H1 (cell line): ENCODE measurements at regions not wholly inside any gene's neighbourhood (a gene's known extent, or its start where the extent isn't known, plus 50 kb on each side); places are given as distances from the start of the nearest gene placed in this dataset.

Experiments used
- CTCF ChIA-PET: fragments of 300-600 bp; sonication (Branson Sonifier 250); formaldehyde crosslinking; loops from one replicate; lab custom pipeline; 2021; ENCODE audit not compliant: partially characterized antibody; lab: Charles Lee
- POLR2A ChIA-PET: fragments of 300-600 bp; sonication (Branson Sonifier 250); formaldehyde crosslinking; loops from one replicate; lab custom pipeline; 2021; ENCODE audit warnings: inconsistent platforms; ENCODE audit not compliant: partially characterized antibody; lab: Charles Lee
- DNase-seq, 2 experiments: peaks; one replicate each; pipeline versions ENCODE4 v3.0.0 to v3.0.0-alpha.2; 2010 to 2022; ENCODE audit warnings: low spot score in 2 of 2, low read depth in 1 of 2, mixed read lengths in 1 of 2
- FAIRE-seq: peaks from 2 replicates; lab custom pipeline; 2011; peaks lifted over from hg19 to GRCh38; lab: Jason Lieb, UNC
- H2AFZ ChIP-seq: 2 replicates; pipeline ENCODE4 v1.8.1; 2012; ENCODE audit warnings: low read length, inconsistent platforms
- H2AK5ac ChIP-seq: 2 replicates; pipeline ENCODE4 v1.6.1; 2013; ENCODE audit warnings: low read depth, low read length
- H2BK120ac ChIP-seq: replicated peaks from 2 replicates; pipeline ENCODE3; 2013; ENCODE audit warnings: low read depth, low read length, inconsistent platforms
- H2BK12ac ChIP-seq: 2 replicates; pipeline ENCODE4 v1.6.1; 2013; ENCODE audit warnings: low read depth, low read length
- H2BK15ac ChIP-seq: 2 replicates; pipeline ENCODE4 v1.6.1; 2013; ENCODE audit warnings: low read length
- H2BK20ac ChIP-seq: 2 replicates; pipeline ENCODE4 v1.6.1; 2013; ENCODE audit warnings: low read length
- H2BK5ac ChIP-seq: 2 replicates; pipeline ENCODE4 v1.6.1; 2013; ENCODE audit warnings: low read depth, low read length
- H3K14ac ChIP-seq: 2 replicates; pipeline ENCODE4 v1.6.1; 2013; ENCODE audit warnings: inconsistent platforms; ENCODE audit not compliant: insufficient read length
- H3K18ac ChIP-seq: 2 replicates; pipeline ENCODE4 v1.6.1; 2013; ENCODE audit warnings: low read length; ENCODE audit errors: extremely low read depth
- H3K23ac ChIP-seq: 2 replicates; pipeline ENCODE4 v1.6.1; 2013; ENCODE audit warnings: inconsistent platforms; ENCODE audit not compliant: insufficient read length
- H3K23me2 ChIP-seq: 2 replicates; pipeline ENCODE4 v1.6.1; 2013; ENCODE audit warnings: low read depth, low read length
- H3K27ac ChIP-seq: 2 replicates; pipeline ENCODE4 v1.6.1; 2011; ENCODE audit warnings: low read depth, low read length, inconsistent platforms
- H3K27me3 ChIP-seq, 4 experiments: replicated peaks in 1 of 4; 1 replicate in 1 of 4; 2 replicates in 3 of 4; pipeline versions ENCODE4 v1.6.1 to v1.8.1; 2011 to 2013; ENCODE audit warnings: low read length in 3 of 4, mild to moderate bottlenecking in 3 of 4, inconsistent platforms in 2 of 4, mixed read lengths in 2 of 4, moderate library complexity in 1 of 4; ENCODE audit not compliant: control insufficient read depth in 3 of 4, insufficient read depth in 3 of 4; ENCODE audit errors: extremely low read depth in 1 of 4
- H3K36me3 ChIP-seq, 4 experiments: 2 replicates each; pipeline versions ENCODE4 v1.6.1 to v1.8.1; 2011 to 2013; ENCODE audit warnings: mild to moderate bottlenecking in 4 of 4, low read length in 3 of 4, moderate library complexity in 2 of 4, control low read depth in 1 of 4, inconsistent platforms in 1 of 4; ENCODE audit not compliant: insufficient read depth in 4 of 4, control insufficient read depth in 2 of 4
- H3K4ac ChIP-seq: replicated peaks from 2 replicates; pipeline ENCODE3; 2013; ENCODE audit warnings: low read length, low read depth, mixed read lengths, inconsistent platforms; ENCODE audit not compliant: insufficient read length
- H3K4me1 ChIP-seq, 4 experiments: replicated peaks in 1 of 4; 1 replicate in 1 of 4; 2 replicates in 3 of 4; pipeline versions ENCODE4 v1.6.1 to v1.8.1; 2011 to 2013; ENCODE audit warnings: low read length in 3 of 4, inconsistent platforms in 2 of 4, mixed read lengths in 1 of 4; ENCODE audit not compliant: insufficient read depth in 4 of 4, control insufficient read depth in 3 of 4
- H3K4me2 ChIP-seq, 2 experiments: 2 replicates each; pipeline versions ENCODE4 v1.6.1 to v1.8.1; 2011 to 2013; ENCODE audit warnings: low read depth in 2 of 2, low read length in 2 of 2, control low read depth in 1 of 2, inconsistent platforms in 1 of 2, mild to moderate bottlenecking in 1 of 2; ENCODE audit not compliant: insufficient read depth in 1 of 2
- H3K4me3 ChIP-seq, 4 experiments: fragments of 200-600, 300-600 bp in 1 of 4; sonication (generic), shearing (Covaris generic), sonication (Bioruptor Twin) in 1 of 4; 2 replicates each; pipeline versions ENCODE4 v1.5.1 to v1.8.1; 2011 to 2016; ENCODE audit warnings: low read length in 4 of 4, low read depth in 3 of 4, control low read depth in 2 of 4, inconsistent platforms in 2 of 4, mild to moderate bottlenecking in 2 of 4, mixed read lengths in 1 of 4, moderate library complexity in 1 of 4; ENCODE audit not compliant: insufficient read depth in 2 of 4; ENCODE audit errors: extremely low read depth in 1 of 4
- H3K56ac ChIP-seq: replicated peaks from 2 replicates; pipeline ENCODE3; 2013; ENCODE audit warnings: low read depth, mild to moderate bottlenecking, mixed read lengths, low read length, inconsistent platforms; ENCODE audit not compliant: insufficient read length
- H3K79me1 ChIP-seq: 2 replicates; pipeline ENCODE4 v1.6.1; 2013; ENCODE audit warnings: low read depth, low read length, control low read depth
- H3K79me2 ChIP-seq, 2 experiments: 2 replicates each; pipeline versions ENCODE4 v1.6.1 to v1.8.1; 2012 to 2013; ENCODE audit warnings: low read length in 2 of 2, mild to moderate bottlenecking in 2 of 2, inconsistent platforms in 1 of 2; ENCODE audit not compliant: insufficient read depth in 2 of 2, control insufficient read depth in 1 of 2
- H3K9ac ChIP-seq, 4 experiments: replicated peaks in 1 of 4; 1 replicate in 1 of 4; 2 replicates in 3 of 4; pipeline versions ENCODE4 v1.6.1 to v1.8.1; 2011 to 2013; ENCODE audit warnings: low read depth in 3 of 4, low read length in 3 of 4, control low read depth in 2 of 4, mild to moderate bottlenecking in 2 of 4, moderate library complexity in 2 of 4, inconsistent platforms in 1 of 4; ENCODE audit errors: extremely low read depth in 1 of 4
- H3K9me3 ChIP-seq, 2 experiments: 2 replicates each; pipeline versions ENCODE4 v1.6.1 to v1.8.1; 2012 to 2013; ENCODE audit warnings: mild to moderate bottlenecking in 2 of 2, moderate library complexity in 2 of 2, control low read depth in 1 of 2, inconsistent platforms in 1 of 2, low read depth in 1 of 2, low read length in 1 of 2, mixed read lengths in 1 of 2; ENCODE audit not compliant: insufficient read depth in 2 of 2
- H4K20me1 ChIP-seq, 2 experiments: replicated peaks in 1 of 2; 2 replicates each; pipeline versions ENCODE3 to v1.8.1; 2011 to 2013; ENCODE audit warnings: inconsistent platforms in 2 of 2, low read length in 2 of 2, mild to moderate bottlenecking in 1 of 2; ENCODE audit not compliant: insufficient read depth in 2 of 2, control insufficient read depth in 1 of 2
- H4K5ac ChIP-seq: 2 replicates; pipeline ENCODE4 v1.6.1; 2013; ENCODE audit warnings: low read length, low read depth, mixed read lengths, inconsistent platforms; ENCODE audit not compliant: insufficient read length
- H4K8ac ChIP-seq: 2 replicates; pipeline ENCODE4 v1.8.0; 2013; ENCODE audit warnings: mild to moderate bottlenecking, moderate library complexity, low read length, inconsistent platforms; ENCODE audit not compliant: insufficient read depth; ENCODE audit errors: extremely low read depth
- H4K91ac ChIP-seq: replicated peaks from 2 replicates; pipeline ENCODE3; 2013; ENCODE audit warnings: low read length, mixed read lengths, inconsistent platforms; ENCODE audit not compliant: insufficient read length
- CREB1 ChIP-seq: IDR thresholded peaks from 2 replicates; pipeline ENCODE4 v1.6.1; 2012; ENCODE audit warnings: inconsistent platforms
- EGR1 ChIP-seq: IDR thresholded peaks from 2 replicates; pipeline ENCODE4 v1.6.1; 2011; ENCODE audit warnings: low read depth, low read length, borderline replicate concordance
- FOSL1 ChIP-seq: IDR thresholded peaks from 2 replicates; pipeline ENCODE4 v1.6.1; 2011; ENCODE audit warnings: mild to moderate bottlenecking, low read depth, low read length, moderate library complexity; ENCODE audit not compliant: insufficient read depth
- JUND ChIP-seq: IDR thresholded peaks from 2 replicates; pipeline ENCODE4 v1.6.1; 2011; ENCODE audit warnings: mild to moderate bottlenecking, improper control_type of control experiment, low read length
- KDM4A ChIP-seq: IDR thresholded peaks from one replicate; pipeline ENCODE4 v1.7.1; 2012; ENCODE audit warnings: low read depth, mild to moderate bottlenecking, moderate library complexity, low read length, inconsistent platforms; ENCODE audit not compliant: severe bottlenecking
- RNF2 ChIP-seq: fragments of 200-900, 300-1000 bp; sonication (generic); IDR thresholded peaks from 2 replicates; pipeline ENCODE4 v1.7.1; 2016; ENCODE audit warnings: borderline replicate concordance, low read depth, mild to moderate bottlenecking, antibody characterized with exemption, low read length; ENCODE audit not compliant: poor library complexity, severe bottlenecking; ENCODE audit errors: missing control alignments
- WGBS, 2 experiments: shearing (Covaris generic) in 1 of 2; methylation state at CpG; one replicate each; pipeline versions ENCODE4 v1.1.6 to v1.1.7; 2013 to 2015; ENCODE audit warnings: low lambda C conversion rate in 2 of 2, mixed read lengths in 2 of 2, inconsistent platforms in 1 of 2, low coverage in 1 of 2, missing lambda C conversion rate in 1 of 2; ENCODE audit not compliant: insufficient replicate concordance in 2 of 2, insufficient coverage in 1 of 2, insufficient read length in 1 of 2; ENCODE audit errors: extremely low coverage in 1 of 2, missing lambda C conversion rate in 1 of 2; 5-methylcytosine and 5-hydroxymethylcytosine counted together
- TF ChIP-seq, protein P1 (sequence below): IDR thresholded peaks from 2 replicates; pipeline ENCODE4 v1.6.1; 2012; ENCODE audit warnings: low read length, inconsistent platforms

DNA sequence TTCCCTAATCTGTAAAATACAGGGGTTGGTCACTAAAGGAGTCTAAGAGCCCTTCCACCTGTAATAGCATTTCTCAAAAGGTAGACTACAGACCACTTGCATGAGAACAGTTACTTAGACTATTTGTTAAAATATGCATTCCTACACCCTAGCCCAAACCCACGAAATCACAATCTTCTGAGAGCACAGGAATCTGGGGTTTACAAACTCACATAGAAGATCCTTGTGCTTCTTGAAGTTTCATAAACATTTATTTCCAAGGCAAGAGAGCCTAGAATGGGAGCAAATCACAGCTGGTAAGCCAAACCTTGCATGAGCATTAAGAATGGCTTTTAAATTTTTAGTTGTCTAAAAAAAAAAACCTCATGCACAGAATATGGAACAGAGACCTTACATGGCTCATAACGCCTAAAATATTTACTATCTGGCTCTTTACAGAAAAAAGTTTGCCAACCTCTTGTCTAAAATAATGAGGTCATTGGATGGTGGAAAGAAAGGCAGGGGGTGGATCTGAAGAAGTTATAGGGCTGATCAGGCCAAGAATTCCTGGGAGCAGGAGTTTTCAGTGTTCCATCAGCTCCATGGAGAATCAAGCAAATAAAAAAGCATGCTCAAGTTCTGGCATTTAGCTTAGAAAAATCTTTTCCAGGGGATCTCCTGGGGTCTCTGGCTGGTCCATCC lies 133.4 kb downstream of the CCDC34 start:
- H3K79me1 ChIP-seq = no peaks in the 10 kb centered on the region
- no peak overlapping the region for H3K18ac ChIP-seq
- FAIRE-seq (no peak), DNase-seq (peak in 1 of 2 experiments; percentile 1)
- H3K9ac ChIP-seq = no peak overlapping the region
- H3K56ac ChIP-seq = no peak overlapping the region
- H2AFZ ChIP-seq = no peak overlapping the region
- H3K36me3 ChIP-seq = no peaks in the 10 kb centered on the region
- no peak overlapping the region for H3K23ac ChIP-seq
- H4K91ac ChIP-seq = no peak overlapping the region
- H4K5ac ChIP-seq = no peak overlapping the region
- H3K4me2 ChIP-seq = no peak overlapping the region
- TF ChIP-seq CREB1 (no peak), KDM4A (no peak), RNF2 (no peak), FOSL1 (no peak), JUND (no peak), EGR1 (no peak)
- TF ChIP-seq, protein P1, sequence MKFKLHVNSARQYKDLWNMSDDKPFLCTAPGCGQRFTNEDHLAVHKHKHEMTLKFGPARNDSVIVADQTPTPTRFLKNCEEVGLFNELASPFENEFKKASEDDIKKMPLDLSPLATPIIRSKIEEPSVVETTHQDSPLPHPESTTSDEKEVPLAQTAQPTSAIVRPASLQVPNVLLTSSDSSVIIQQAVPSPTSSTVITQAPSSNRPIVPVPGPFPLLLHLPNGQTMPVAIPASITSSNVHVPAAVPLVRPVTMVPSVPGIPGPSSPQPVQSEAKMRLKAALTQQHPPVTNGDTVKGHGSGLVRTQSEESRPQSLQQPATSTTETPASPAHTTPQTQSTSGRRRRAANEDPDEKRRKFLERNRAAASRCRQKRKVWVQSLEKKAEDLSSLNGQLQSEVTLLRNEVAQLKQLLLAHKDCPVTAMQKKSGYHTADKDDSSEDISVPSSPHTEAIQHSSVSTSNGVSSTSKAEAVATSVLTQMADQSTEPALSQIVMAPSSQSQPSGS = no peak
- TF ChIP-seq, all 59 proteins: peak for 0
- Histone ChIP-seq H3K9me3 (no peaks in the 10 kb centered on the region), H3K23me2 (no peaks in the 10 kb centered on the region), H3K79me2 (no peaks in the 10 kb centered on the region), H2BK20ac (no peak overlapping the region), H3K4me3 (no peak overlapping the region), H2BK12ac (no peak overlapping the region), H4K8ac (no peak overlapping the region), H4K20me1 (no peaks in the 10 kb centered on the region), H2BK15ac (no peak overlapping the region), H3K27me3 (no peaks in the 10 kb centered on the region), H3K14ac (no peak overlapping the region), H3K4me1 (peaks cover 0 to 6% (median 3%) of the 10 kb centered on the region in 4 experiments; a peak in 4 of 7 replicates), H3K27ac (no peak overlapping the region), H2BK5ac (no peak overlapping the region), H2BK120ac (no peak overlapping the region), H2AK5ac (no peak overlapping the region), H3K4ac (no peak overlapping the region)
- CTCF ChIA-PET = interaction anchor here (0.5 to 2.9 kb wide), 3 partner anchors 14 to 444 kb away, joined by 3 to 7 read pairs (median 5); no protein-coding TSS in a partner anchor
- WGBS, 2 experiments = 85% methylated on average over 2 of the region's 2 CpGs; no CpG with 5 or more reads in 1 of the 2 experiments
- POLR2A ChIA-PET = no interaction called here
